Calu3 (cell line): ENCODE measurements at regions not wholly inside any gene's neighbourhood (a gene's known extent, or its start where the extent isn't known, plus 50 kb on each side); places are given as distances from the start of the nearest gene placed in this dataset.

Experiments
- BruUV-seq: library from RNA; stranded (reverse); fragments of 400-500 nt; replicated peaks from 2 replicates; lab custom pipeline; 2021; lab: Mats Ljungman, UMichigan
- CTCF ChIA-PET: fragments of 300-600 bp; sonication (Branson Sonifier 250); formaldehyde crosslinking; loops from one replicate; lab custom pipeline; 2022; ENCODE audit warnings: antibody characterized with exemption; lab: Charles Lee
- DNase-seq: peaks from one replicate; pipeline ENCODE4 v3.0.0; 2022
- H3K27ac Mint-ChIP-seq: one replicate; pipeline ENCODE4 v1.8.0; 2022; ENCODE audit warnings: mixed read lengths; ENCODE audit not compliant: unreplicated experiment
- H3K27me3 Mint-ChIP-seq: one replicate; pipeline ENCODE4 v1.8.0; 2022; ENCODE audit warnings: mixed read lengths; ENCODE audit not compliant: unreplicated experiment
- H3K36me3 Mint-ChIP-seq: one replicate; pipeline ENCODE4 v1.8.0; 2022; ENCODE audit warnings: mild to moderate bottlenecking, moderate library complexity, mixed read lengths; ENCODE audit not compliant: insufficient read depth, unreplicated experiment
- H3K4me1 Mint-ChIP-seq: one replicate; pipeline ENCODE4 v1.8.0; 2022; ENCODE audit warnings: mild to moderate bottlenecking, low read depth, mixed read lengths; ENCODE audit not compliant: unreplicated experiment
- H3K4me3 Mint-ChIP-seq: one replicate; pipeline ENCODE4 v1.8.0; 2022; ENCODE audit warnings: mild to moderate bottlenecking, low read depth, moderate library complexity, mixed read lengths; ENCODE audit not compliant: unreplicated experiment
- H3K9me3 Mint-ChIP-seq: one replicate; pipeline ENCODE4 v1.8.0; 2022; ENCODE audit warnings: low read depth, mixed read lengths; ENCODE audit not compliant: unreplicated experiment
- intact Hi-C: fragments of 100-400 bp; cut with micrococcal nuclease; formaldehyde crosslinking; loops from one replicate; pipeline ENCODE4 v1.10.0; 2022; ENCODE audit not compliant: unreplicated experiment
- TF ChIP-seq, protein P1 (sequence below): fragments of 200-600 bp; IDR thresholded peaks from one replicate; pipeline ENCODE4 v1.8.0; 2022; ENCODE audit warnings: antibody characterized with exemption; ENCODE audit not compliant: unreplicated experiment

DNA sequence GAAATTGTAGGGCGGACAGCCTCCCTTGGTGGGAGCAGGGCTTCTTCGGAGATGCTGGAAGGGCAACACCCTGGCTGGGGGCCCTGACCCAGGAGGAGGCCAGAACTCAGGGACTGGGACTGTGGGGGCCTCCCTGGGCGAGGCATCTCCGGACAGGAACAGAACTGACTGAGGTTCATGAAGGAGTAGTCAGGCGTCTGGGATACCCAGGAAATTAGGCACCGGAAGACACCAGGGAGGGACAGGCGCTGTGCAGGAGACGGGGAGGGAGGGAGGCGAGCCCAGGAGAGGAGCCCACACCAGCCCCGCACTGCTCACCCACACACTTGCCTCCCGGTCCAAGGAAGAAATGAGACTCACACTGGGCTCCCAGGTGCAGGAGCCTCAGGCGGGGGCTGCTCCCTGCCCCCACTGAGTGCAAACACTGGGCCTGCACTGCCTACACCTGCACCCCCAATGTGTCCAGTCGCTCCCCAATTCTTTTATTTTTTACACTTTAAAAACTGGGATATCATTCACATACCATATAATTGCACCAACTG is 262.6 kb upstream of the SFSWAP start:
- DNase-seq, result no peak
- BruUV-seq, result no TSS peak
- intact Hi-C loops, result no loop called here
- Mint-ChIP-seq H3K36me3 (no peaks in the 10 kb centered on the region), H3K4me3 (no peak overlapping the region), H3K27me3 (peaks cover 70% of the 10 kb centered on the region), H3K4me1 (no peaks in the 10 kb centered on the region), H3K9me3 (no peaks in the 10 kb centered on the region), H3K27ac (no peak overlapping the region)
- CTCF ChIA-PET, result no interaction called here
- TF ChIP-seq, protein P1, sequence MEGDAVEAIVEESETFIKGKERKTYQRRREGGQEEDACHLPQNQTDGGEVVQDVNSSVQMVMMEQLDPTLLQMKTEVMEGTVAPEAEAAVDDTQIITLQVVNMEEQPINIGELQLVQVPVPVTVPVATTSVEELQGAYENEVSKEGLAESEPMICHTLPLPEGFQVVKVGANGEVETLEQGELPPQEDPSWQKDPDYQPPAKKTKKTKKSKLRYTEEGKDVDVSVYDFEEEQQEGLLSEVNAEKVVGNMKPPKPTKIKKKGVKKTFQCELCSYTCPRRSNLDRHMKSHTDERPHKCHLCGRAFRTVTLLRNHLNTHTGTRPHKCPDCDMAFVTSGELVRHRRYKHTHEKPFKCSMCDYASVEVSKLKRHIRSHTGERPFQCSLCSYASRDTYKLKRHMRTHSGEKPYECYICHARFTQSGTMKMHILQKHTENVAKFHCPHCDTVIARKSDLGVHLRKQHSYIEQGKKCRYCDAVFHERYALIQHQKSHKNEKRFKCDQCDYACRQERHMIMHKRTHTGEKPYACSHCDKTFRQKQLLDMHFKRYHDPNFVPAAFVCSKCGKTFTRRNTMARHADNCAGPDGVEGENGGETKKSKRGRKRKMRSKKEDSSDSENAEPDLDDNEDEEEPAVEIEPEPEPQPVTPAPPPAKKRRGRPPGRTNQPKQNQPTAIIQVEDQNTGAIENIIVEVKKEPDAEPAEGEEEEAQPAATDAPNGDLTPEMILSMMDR, result no peak

DNA sequence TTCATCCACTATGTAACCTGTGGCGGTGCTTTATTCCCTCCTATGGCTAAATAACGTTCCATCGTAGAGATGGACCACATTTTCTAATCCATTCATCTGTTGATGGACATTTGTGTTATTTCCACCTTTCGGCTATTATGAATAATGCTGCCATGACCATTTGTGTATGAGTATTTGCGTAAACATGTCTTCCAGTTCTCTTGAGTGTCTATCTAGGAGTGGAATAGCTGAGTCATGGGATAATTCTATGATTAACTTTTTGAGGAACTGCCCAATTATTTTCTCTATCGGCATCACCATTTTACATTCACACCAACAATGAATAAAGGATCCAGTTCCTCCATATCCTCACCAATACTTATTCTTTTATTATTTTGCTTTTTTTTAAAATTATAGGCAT is 261.9 kb upstream of the SFSWAP start:
- H3K27ac Mint-ChIP-seq, result no peak overlapping the region
- no peaks in the 10 kb centered on the region for H3K4me1 Mint-ChIP-seq
- no peaks in the 10 kb centered on the region for H3K9me3 Mint-ChIP-seq
- peaks cover 70% of the 10 kb centered on the region for H3K27me3 Mint-ChIP-seq
- CTCF ChIA-PET, result no interaction called here
- H3K36me3 Mint-ChIP-seq, result no peaks in the 10 kb centered on the region
- no peak for DNase-seq
- no TSS peak for BruUV-seq
- intact Hi-C loops, result no loop called here
- no peak overlapping the region for H3K4me3 Mint-ChIP-seq
- TF ChIP-seq, protein P1, result no peak

GRCh38 chr12:131452444-131452860 is 258.4 kb upstream of the SFSWAP start:
- CTCF ChIA-PET, result interaction anchor here (0.9 to 2.6 kb wide), 3 partner anchors 292 to 347 kb away, joined by 4 to 11 read pairs (median 7); no protein-coding TSS in a partner anchor
- H3K4me3 Mint-ChIP-seq, result no peak overlapping the region
- no TSS peak for BruUV-seq
- H3K4me1 Mint-ChIP-seq, result no peaks in the 10 kb centered on the region
- intact Hi-C loops, result loop anchor here (5.0 kb wide), 2 partner anchors 70 to 335 kb away; no protein-coding TSS in a partner anchor
- no peaks in the 10 kb centered on the region for H3K36me3 Mint-ChIP-seq
- H3K27ac Mint-ChIP-seq, result no peak overlapping the region
- peak; percentile 53 for DNase-seq
- TF ChIP-seq, protein P1, result peak; percentile 57
- no peaks in the 10 kb centered on the region for H3K9me3 Mint-ChIP-seq
- peaks cover 79% of the 10 kb centered on the region for H3K27me3 Mint-ChIP-seq

GRCh38 chr12:131454418-131455217 is 256.3 kb upstream of the SFSWAP start:
- no TSS peak for BruUV-seq
- TF ChIP-seq, protein P1, result peak; percentile 80
- Mint-ChIP-seq H3K27me3 (peaks cover 81% of the 10 kb centered on the region), H3K9me3 (no peaks in the 10 kb centered on the region), H3K36me3 (no peaks in the 10 kb centered on the region), H3K4me1 (no peaks in the 10 kb centered on the region), H3K27ac (no peak overlapping the region), H3K4me3 (no peak overlapping the region)
- CTCF ChIA-PET, result interaction anchor here (0.6 to 1.5 kb wide), 10 partner anchors 9 to 384 kb away, joined by 3 to 30 read pairs (median 4); no protein-coding TSS in a partner anchor
- intact Hi-C loops, result loop anchor here (1.0 to 5.0 kb wide), 3 partner anchors 72 to 350 kb away; no protein-coding TSS in a partner anchor
- DNase-seq, result peak; percentile 84
